ACC112 (cell line): ENCODE measurements at regions not wholly inside any gene's neighbourhood (a gene's known extent, or its start where the extent isn't known, plus 50 kb on each side); places are given as distances from the start of the nearest gene placed in this dataset.

ENCODE experiments used
- H2AFZ ChIP-seq: fragments of 200-600 bp; sonication (generic); one replicate; pipeline ENCODE4 v1.6.0; 2017; ENCODE audit warnings: antibody characterized with exemption, low read length; ENCODE audit not compliant: unreplicated experiment
- H3K27ac ChIP-seq: fragments of 200-600 bp; sonication (generic); 2 replicates; pipeline ENCODE4 v1.5.1; 2014; ENCODE audit warnings: low read depth, mild to moderate bottlenecking, antibody characterized with exemption, low read length, moderate library complexity
- H3K27me3 ChIP-seq: fragments of 200-600 bp; sonication (generic); 2 replicates; pipeline ENCODE4 v1.6.1; 2014; ENCODE audit warnings: mild to moderate bottlenecking, antibody characterized with exemption, low read length, moderate library complexity, mixed read lengths; ENCODE audit not compliant: insufficient read depth
- H3K36me3 ChIP-seq: fragments of 200-600 bp; sonication (generic); 2 replicates; pipeline ENCODE4 v1.6.1; 2016; ENCODE audit warnings: mild to moderate bottlenecking, antibody characterized with exemption, low read length, moderate library complexity, mixed read lengths; ENCODE audit not compliant: insufficient read depth
- H3K4me1 ChIP-seq: fragments of 200-600 bp; sonication (generic); one replicate; pipeline ENCODE4 v1.6.1; 2016; ENCODE audit warnings: low read length, mixed read lengths; ENCODE audit not compliant: insufficient read depth, unreplicated experiment, control insufficient read depth
- H3K4me3 ChIP-seq: fragments of 200-600 bp; sonication (generic); 2 replicates; pipeline ENCODE4 v1.5.1; 2014; ENCODE audit warnings: mild to moderate bottlenecking, low read depth, low read length
- H3K79me2 ChIP-seq: fragments of 200-600 bp; sonication (generic); one replicate; pipeline ENCODE4 v1.6.0; 2016; ENCODE audit warnings: low read length; ENCODE audit not compliant: control insufficient read depth, unreplicated experiment, insufficient read depth

DNA sequence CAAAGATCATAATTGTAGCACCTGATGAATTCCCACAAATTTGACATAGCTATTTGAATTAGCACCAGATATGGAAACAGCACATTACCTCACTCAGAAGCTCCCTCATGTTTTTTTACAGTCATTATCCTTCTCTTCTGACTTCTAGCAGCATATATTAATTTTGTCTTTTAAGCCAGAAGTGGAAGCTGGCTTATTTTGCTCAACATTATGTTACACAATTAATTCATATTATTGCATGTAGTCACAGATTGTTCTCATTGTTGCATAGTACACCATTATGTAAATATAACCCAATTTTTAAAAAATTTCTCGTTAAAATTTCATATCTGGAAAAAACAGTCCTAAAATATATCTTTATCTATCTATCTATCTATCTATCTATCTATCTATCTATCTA lies 762.3 kb downstream of the TUSC7 start:
- Histone ChIP-seq H3K4me1 (no peaks in the 10 kb centered on the region), H3K27ac (no peak overlapping the region), H2AFZ (no peak overlapping the region), H3K4me3 (no peak overlapping the region), H3K36me3 (no peaks in the 10 kb centered on the region), H3K27me3 (no peaks in the 10 kb centered on the region), H3K79me2 (no peaks in the 10 kb centered on the region)

DNA sequence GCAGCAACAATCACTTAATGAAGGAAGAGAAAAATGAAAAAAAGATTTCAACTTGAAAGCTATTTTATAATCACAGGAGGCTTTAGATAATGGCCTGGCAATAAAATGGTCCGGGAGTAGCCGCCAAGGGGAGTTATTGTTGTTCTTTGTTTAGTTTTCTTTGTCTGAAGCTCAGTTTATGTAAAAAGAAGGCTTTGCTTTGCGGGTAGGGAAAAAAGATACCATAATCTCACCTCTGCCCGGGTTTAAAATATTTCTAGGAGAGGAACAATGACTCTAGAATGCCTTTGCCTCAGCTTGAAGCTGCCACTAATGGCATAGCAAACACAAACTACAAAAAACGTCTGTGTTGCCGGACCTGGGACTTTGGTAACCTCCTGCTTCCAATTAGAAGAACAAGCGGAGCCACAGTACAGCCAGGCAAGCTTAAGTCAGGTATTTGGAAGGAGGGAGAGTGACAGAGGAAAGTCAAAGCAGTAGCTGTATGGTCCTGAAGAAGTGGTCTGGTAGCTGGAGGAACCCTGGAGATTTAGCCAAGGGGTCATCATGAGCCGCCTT lies 764.5 kb downstream of the TUSC7 start:
- no peak overlapping the region for H3K27ac ChIP-seq
- H3K4me1 ChIP-seq: no peaks in the 10 kb centered on the region
- H2AFZ ChIP-seq: no peak overlapping the region
- H3K27me3 ChIP-seq: 0 out of 2 replicates have a peak, but pooled peaks cover 2% of the 10 kb centered on the region
- no peak overlapping the region for H3K4me3 ChIP-seq
- no peaks in the 10 kb centered on the region for H3K36me3 ChIP-seq
- no peaks in the 10 kb centered on the region for H3K79me2 ChIP-seq

DNA sequence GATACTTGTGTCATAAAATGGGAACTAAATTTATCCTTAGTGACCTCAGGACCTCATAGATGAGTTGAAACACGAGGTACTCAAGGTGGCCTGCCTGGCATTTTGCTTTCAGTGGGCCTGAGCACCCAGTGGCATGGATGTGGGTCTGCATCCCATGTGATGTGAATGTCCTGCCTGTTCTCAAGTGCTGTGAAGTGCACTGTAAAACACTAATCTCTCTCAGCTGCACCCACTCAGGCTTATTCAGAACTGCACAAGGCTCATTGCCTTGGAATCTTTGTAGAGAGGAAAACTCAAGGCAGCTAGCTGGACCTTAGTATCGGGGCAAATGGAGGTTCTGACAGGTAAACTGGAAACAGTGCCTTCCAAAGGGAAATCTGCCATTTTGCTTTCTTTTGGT lies 767.0 kb downstream of the TUSC7 start:
- Histone ChIP-seq H3K4me3 (no peak overlapping the region), H3K79me2 (no peaks in the 10 kb centered on the region), H3K4me1 (no peaks in the 10 kb centered on the region), H3K27ac (no peak overlapping the region), H3K36me3 (no peaks in the 10 kb centered on the region), H3K27me3 (0 out of 2 replicates have a peak, but pooled peaks cover 2% of the 10 kb centered on the region), H2AFZ (no peak overlapping the region)

DNA sequence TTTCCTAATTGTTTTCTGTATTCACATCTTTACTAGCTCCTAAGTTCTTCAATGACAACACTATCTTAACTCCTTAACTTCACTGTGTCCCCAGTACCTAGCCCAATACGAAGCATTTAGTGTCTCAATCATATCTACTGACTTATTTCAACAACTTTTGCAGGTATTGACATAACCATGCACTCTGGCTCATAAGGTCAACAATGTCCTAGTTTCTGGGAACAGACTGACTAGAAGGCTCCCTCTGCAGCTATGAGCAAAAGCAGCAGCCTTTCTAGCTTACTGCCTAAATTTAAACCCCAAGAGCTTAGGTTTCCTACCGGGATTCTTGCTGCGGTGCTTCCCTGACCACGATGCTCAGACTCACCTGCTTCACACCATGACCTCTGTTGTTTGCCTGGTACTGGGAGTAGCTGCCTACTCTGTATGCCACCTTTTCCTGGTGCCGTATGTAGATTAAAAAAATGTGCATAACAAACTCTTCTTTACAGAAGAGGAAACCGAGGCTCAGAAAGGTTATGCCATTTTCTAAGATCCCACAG lies 767.7 kb downstream of the TUSC7 start:
- no peaks in the 10 kb centered on the region for H3K36me3 ChIP-seq
- H3K79me2 ChIP-seq: no peaks in the 10 kb centered on the region
- no peaks in the 10 kb centered on the region for H3K4me1 ChIP-seq
- H2AFZ ChIP-seq: no peak overlapping the region
- H3K27me3 ChIP-seq: 0 out of 2 replicates have a peak, but pooled peaks cover 2% of the 10 kb centered on the region
- H3K27ac ChIP-seq: no peak overlapping the region
- no peak overlapping the region for H3K4me3 ChIP-seq

DNA sequence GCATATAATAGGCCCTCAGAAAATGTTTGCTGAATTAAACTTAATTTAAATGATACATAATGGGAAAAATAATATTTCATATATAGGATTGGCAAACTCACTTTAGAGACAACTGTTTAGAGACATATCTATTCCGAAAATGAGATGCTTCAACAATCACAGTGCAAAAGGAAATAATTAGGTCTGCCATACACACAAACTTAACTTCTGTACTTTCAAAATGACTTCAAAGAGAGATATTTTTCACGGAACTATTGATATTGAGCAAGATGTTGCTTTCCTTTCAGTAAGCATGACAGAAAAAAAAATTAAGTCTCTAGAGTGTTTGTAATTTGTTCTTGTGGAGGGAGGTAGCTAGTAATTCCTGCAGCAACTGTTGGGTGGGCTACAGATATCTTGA lies 769.5 kb downstream of the TUSC7 start:
- no peaks in the 10 kb centered on the region for H3K36me3 ChIP-seq
- H3K27ac ChIP-seq: no peak overlapping the region
- H3K4me1 ChIP-seq: no peaks in the 10 kb centered on the region
- no peak overlapping the region for H2AFZ ChIP-seq
- H3K79me2 ChIP-seq: no peaks in the 10 kb centered on the region
- H3K4me3 ChIP-seq: no peak overlapping the region
- 0 out of 2 replicates have a peak, but pooled peaks cover 2% of the 10 kb centered on the region for H3K27me3 ChIP-seq

DNA sequence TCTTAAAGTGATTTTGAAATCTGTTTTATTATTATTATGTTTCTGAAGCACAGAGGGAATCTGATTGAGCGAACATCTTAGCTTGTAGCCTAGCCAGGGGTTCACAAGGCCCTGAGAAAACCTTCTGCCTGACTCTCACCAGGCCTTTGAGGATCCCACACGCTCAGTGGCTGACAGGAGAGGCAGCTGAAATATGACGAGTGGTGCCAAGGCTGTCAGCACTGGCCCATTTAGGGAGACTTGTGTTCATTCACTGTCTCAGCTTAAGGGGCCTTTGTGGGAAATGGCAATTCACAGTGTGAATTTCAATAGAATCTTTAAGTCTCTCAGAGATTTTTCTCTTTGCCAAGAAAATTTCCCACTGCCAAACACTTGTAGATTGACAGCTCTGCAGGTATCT lies 770.9 kb downstream of the TUSC7 start:
- Histone ChIP-seq H3K27me3 (0 out of 2 replicates have a peak, but pooled peaks cover 2% of the 10 kb centered on the region), H3K79me2 (no peaks in the 10 kb centered on the region), H3K4me3 (no peak overlapping the region), H3K27ac (no peak overlapping the region), H2AFZ (no peak overlapping the region), H3K36me3 (no peaks in the 10 kb centered on the region), H3K4me1 (no peaks in the 10 kb centered on the region)

DNA sequence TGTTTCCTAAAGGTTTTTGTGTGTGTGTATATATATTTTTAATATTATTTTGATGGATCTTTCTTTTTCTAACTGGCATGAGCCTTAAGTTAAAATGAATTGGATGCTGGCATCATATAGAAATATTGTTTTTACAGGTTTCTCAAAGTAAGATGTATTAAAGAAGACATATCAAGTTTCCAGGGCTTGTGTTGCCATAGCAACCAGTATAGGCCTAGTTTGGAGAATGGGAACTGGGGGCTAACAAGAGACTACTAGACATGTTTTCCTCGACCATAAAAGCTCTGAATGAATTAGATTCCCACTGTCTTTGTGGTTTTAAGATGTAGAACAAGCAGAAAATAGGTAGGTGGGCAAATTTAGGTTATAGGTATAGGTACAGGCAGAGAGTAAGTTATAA lies 771.4 kb downstream of the TUSC7 start:
- H2AFZ ChIP-seq: no peak overlapping the region
- no peak overlapping the region for H3K4me3 ChIP-seq
- no peaks in the 10 kb centered on the region for H3K4me1 ChIP-seq
- no peaks in the 10 kb centered on the region for H3K79me2 ChIP-seq
- 0 out of 2 replicates have a peak, but pooled peaks cover 2% of the 10 kb centered on the region for H3K27me3 ChIP-seq
- no peak overlapping the region for H3K27ac ChIP-seq
- H3K36me3 ChIP-seq: no peaks in the 10 kb centered on the region

DNA sequence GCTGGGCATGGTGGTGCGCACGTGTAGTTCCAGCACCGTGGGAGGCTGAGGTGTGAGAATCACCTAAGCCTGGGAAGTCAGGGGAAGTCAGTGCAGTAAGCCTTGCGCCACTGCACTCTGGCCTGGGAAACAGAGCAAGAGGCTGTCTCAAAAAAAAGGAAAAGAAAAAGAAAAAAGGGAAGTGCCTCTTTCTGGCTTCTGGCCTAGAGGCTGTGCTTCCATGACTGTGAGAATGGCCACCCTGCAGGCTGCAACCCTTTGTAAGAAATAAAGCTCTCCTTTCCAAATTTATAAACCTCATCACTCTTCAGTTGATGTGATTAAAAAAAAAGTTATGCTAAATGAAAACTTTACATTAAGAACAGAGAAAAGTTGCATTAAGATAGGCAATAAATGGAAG lies 774.3 kb downstream of the TUSC7 start:
- Histone ChIP-seq H3K27me3 (peaks cover 5% of the 10 kb centered on the region; the same call in 1 of the 2 replicates), H3K27ac (no peak overlapping the region), H3K79me2 (no peaks in the 10 kb centered on the region), H3K4me1 (no peaks in the 10 kb centered on the region), H2AFZ (no peak overlapping the region), H3K4me3 (no peak overlapping the region), H3K36me3 (no peaks in the 10 kb centered on the region)

DNA sequence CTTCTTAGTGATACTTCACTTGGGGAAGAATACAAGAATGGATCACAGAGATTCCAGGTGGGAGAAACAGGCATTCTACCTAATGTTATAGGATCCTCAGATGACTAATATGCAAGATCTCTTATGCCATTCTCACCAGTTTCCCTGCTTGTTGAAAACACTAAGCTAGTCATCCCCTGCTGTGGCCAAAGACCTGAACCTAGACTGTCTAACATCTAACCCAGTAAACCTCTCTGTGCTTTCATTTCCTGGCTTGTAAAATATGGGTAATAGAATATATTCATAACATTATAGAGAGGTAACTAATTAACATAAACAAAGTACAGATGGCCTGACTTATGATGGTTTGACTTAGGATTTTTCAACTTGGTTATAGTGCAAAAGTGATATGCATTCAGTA lies 776.3 kb downstream of the TUSC7 start:
- Histone ChIP-seq H3K27ac (no peak overlapping the region), H3K4me1 (no peaks in the 10 kb centered on the region), H2AFZ (no peak overlapping the region), H3K4me3 (no peak overlapping the region), H3K27me3 (peaks cover 5% of the 10 kb centered on the region; the same call in 1 of the 2 replicates), H3K79me2 (no peaks in the 10 kb centered on the region), H3K36me3 (no peaks in the 10 kb centered on the region)

DNA sequence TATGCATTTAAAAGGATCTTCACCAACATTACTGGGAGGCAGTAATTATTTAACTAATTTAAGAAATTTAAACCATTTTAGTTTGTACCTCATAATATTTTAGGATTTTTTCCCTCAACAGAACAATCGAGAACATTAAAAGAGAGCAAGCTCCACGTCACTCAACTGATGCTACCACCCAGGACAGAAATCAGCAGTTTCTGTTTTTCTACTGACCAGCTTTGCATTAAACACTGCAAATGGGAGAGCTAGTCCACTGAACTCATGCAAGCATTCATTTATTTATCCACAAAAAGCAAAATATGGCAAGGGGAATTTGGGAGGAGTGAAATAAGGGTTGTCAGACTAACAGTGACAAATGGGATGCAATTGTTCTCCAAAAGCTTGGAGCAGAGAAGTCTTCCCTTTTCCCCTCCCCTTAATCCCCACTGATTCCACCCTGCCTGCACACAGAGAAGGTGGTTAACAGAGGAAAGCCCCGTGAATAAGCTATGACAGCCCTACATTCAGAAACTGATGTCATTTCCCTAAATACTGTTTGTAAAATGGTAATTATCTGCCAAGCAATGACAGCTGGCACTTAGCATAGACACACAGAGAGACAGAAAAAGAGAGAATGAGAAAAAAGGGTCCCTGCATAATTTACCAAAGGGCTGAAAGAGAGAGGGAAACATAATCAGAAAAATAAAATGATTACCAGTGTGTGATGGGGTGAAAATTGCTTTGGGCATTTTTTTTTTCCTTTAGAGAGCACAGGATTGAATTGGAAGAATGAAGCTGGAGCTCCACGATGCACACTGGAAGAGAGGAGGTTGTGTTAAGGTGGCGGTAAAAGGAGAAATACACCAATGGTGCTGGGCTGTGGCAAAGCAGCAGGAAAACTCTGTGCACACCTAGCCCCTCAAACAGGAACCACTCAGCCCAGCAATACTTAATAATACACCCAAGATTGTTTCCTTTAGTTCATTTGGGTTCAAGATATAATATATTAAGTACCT lies 777.4 kb downstream of the TUSC7 start:
- Histone ChIP-seq H3K4me3 (no peak overlapping the region), H3K36me3 (no peaks in the 10 kb centered on the region), H3K79me2 (no peaks in the 10 kb centered on the region), H2AFZ (no peak overlapping the region), H3K4me1 (no peaks in the 10 kb centered on the region), H3K27me3 (peaks cover 5% of the 10 kb centered on the region; the same call in 1 of the 2 replicates), H3K27ac (no peak overlapping the region)
